ENCODE measurements at regions not wholly inside any gene's neighbourhood (a gene's known extent, or its start where the extent isn't known, plus 50 kb on each side); places are given as distances from the start of the nearest gene placed in this dataset.

DNA sequence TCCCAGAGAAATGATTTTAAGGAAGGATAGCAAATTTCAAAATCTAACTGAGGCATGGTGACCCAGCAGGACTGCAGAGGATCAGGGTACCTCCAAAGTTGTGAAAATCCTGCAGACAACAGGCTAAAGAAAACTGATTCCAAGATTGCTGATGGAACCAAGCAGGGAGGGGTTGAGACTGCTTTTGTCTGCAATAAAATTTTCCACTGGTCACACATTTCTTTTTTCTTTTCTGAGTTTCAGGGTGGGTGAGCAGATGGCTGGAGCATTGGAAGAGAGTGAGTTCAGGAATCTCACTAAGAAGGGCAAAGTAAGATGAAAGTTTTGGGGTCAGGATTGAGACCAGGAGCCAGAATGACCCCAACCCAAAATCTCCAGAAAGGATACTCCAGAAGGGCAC is 321.0 kb downstream of the TNS1 start:
- DNase-seq (ENCODE audit: low read depth), result no peak
- H3K4me1 Mint-ChIP-seq (ENCODE audit: low read depth, unreplicated experiment), result peaks cover 11% of the 10 kb centered on the region
- no peak for FAIRE-seq
- Histone ChIP-seq H3K4me2 (ENCODE audit: low read length) (no peak overlapping the region), H3K27ac (ENCODE audit: low read depth, low read length) (no peak overlapping the region), H3K36me3 (ENCODE audit: insufficient read depth, low read length) (no peaks in the 10 kb centered on the region), H3K4me3 (ENCODE audit: insufficient read depth, low read depth, low read length) (no peak overlapping the region), H3K4me1 (ENCODE audit: insufficient read depth, low read length) (no peaks in the 10 kb centered on the region), H3K9me3 (ENCODE audit: insufficient read depth, low read depth, low read length) (no peaks in the 10 kb centered on the region), H3K27me3 (ENCODE audit: insufficient read depth, low read length) (no peaks in the 10 kb centered on the region), H4K20me1 (ENCODE audit: insufficient read depth, low read length) (no peaks in the 10 kb centered on the region), H3K79me2 (ENCODE audit: insufficient read depth, low read length) (no peaks in the 10 kb centered on the region), H3K9ac (ENCODE audit: low read length) (no peak overlapping the region), H2AFZ (ENCODE audit: low read depth, low read length) (no peak overlapping the region)
- no peak overlapping the region for H3K27ac Mint-ChIP-seq (ENCODE audit: unreplicated experiment)
- peaks cover 11% of the 10 kb centered on the region for H3K36me3 Mint-ChIP-seq (ENCODE audit: low read depth, unreplicated experiment)
- H3K4me3 Mint-ChIP-seq (ENCODE audit: unreplicated experiment), result no peak overlapping the region
- peaks cover 21% of the 10 kb centered on the region for H3K27me3 Mint-ChIP-seq (ENCODE audit: low read depth, unreplicated experiment)
- peaks cover 10% of the 10 kb centered on the region for H3K9me3 Mint-ChIP-seq (ENCODE audit: unreplicated experiment)
- TF ChIP-seq EZH2 (IDR thresholded peaks at IDR 0.05; ENCODE audit: insufficient read depth, low read length), result no peak

DNA sequence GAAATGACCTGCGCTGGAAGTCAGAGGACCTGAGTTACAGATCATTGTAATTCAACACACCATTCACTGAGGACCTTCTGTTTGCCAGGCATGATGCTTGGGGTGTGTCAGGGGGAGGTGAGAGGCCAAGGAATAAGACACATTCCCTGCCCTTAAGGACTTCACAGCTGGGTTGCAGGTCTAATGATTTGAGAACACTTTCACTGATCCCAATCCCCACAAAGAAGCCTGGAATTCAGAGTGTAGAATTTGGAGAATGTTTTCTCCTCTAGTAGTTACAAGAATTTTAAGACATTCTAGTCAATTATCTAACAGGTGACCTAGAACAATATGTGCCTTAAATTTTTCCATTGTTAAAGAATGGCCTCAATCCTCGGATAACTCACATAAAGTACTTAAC is 322.4 kb downstream of the TNS1 start:
- Histone ChIP-seq H4K20me1 (ENCODE audit: insufficient read depth, low read length) (no peaks in the 10 kb centered on the region), H3K79me2 (ENCODE audit: insufficient read depth, low read length) (no peaks in the 10 kb centered on the region), H3K36me3 (ENCODE audit: insufficient read depth, low read length) (no peaks in the 10 kb centered on the region), H3K27ac (ENCODE audit: low read depth, low read length) (no peak overlapping the region), H3K4me1 (ENCODE audit: insufficient read depth, low read length) (no peaks in the 10 kb centered on the region), H3K9me3 (ENCODE audit: insufficient read depth, low read depth, low read length) (no peaks in the 10 kb centered on the region), H3K4me2 (ENCODE audit: low read length) (no peak overlapping the region), H3K27me3 (ENCODE audit: insufficient read depth, low read length) (no peaks in the 10 kb centered on the region), H3K4me3 (ENCODE audit: insufficient read depth, low read depth, low read length) (no peak overlapping the region), H3K9ac (ENCODE audit: low read length) (no peak overlapping the region), H2AFZ (ENCODE audit: low read depth, low read length) (no peak overlapping the region)
- TF ChIP-seq EZH2 (IDR thresholded peaks at IDR 0.05; ENCODE audit: insufficient read depth, low read length), result no peak
- TF ChIP-seq, protein P1, sequence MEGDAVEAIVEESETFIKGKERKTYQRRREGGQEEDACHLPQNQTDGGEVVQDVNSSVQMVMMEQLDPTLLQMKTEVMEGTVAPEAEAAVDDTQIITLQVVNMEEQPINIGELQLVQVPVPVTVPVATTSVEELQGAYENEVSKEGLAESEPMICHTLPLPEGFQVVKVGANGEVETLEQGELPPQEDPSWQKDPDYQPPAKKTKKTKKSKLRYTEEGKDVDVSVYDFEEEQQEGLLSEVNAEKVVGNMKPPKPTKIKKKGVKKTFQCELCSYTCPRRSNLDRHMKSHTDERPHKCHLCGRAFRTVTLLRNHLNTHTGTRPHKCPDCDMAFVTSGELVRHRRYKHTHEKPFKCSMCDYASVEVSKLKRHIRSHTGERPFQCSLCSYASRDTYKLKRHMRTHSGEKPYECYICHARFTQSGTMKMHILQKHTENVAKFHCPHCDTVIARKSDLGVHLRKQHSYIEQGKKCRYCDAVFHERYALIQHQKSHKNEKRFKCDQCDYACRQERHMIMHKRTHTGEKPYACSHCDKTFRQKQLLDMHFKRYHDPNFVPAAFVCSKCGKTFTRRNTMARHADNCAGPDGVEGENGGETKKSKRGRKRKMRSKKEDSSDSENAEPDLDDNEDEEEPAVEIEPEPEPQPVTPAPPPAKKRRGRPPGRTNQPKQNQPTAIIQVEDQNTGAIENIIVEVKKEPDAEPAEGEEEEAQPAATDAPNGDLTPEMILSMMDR (IDR thresholded peaks at IDR 0.05; ENCODE audit: insufficient read depth, low read depth, low read length), result no peak
- FAIRE-seq (no peak), DNase-seq (ENCODE audit: low read depth) (no peak)
- peaks cover 10% of the 10 kb centered on the region for H3K9me3 Mint-ChIP-seq (ENCODE audit: unreplicated experiment)
- peaks cover 17% of the 10 kb centered on the region for H3K27me3 Mint-ChIP-seq (ENCODE audit: low read depth, unreplicated experiment)
- H3K4me3 Mint-ChIP-seq (ENCODE audit: unreplicated experiment), result no peak overlapping the region
- peaks cover 11% of the 10 kb centered on the region for H3K36me3 Mint-ChIP-seq (ENCODE audit: low read depth, unreplicated experiment)
- H3K27ac Mint-ChIP-seq (ENCODE audit: unreplicated experiment), result no peak overlapping the region
- peaks cover 3% of the 10 kb centered on the region for H3K4me1 Mint-ChIP-seq (ENCODE audit: low read depth, unreplicated experiment)

GRCh38 chr2:217673627-217674026 is 329.2 kb downstream of the TNS1 start:
- Histone ChIP-seq H3K9ac (ENCODE audit: low read length) (no peak overlapping the region), H3K36me3 (ENCODE audit: insufficient read depth, low read length) (no peaks in the 10 kb centered on the region), H3K79me2 (ENCODE audit: insufficient read depth, low read length) (no peaks in the 10 kb centered on the region), H2AFZ (ENCODE audit: low read depth, low read length) (no peak overlapping the region), H3K9me3 (ENCODE audit: insufficient read depth, low read depth, low read length) (no peaks in the 10 kb centered on the region), H3K4me3 (ENCODE audit: insufficient read depth, low read depth, low read length) (no peak overlapping the region), H3K27ac (ENCODE audit: low read depth, low read length) (no peak overlapping the region), H3K4me2 (ENCODE audit: low read length) (no peak overlapping the region), H3K4me1 (ENCODE audit: insufficient read depth, low read length) (no peaks in the 10 kb centered on the region), H4K20me1 (ENCODE audit: insufficient read depth, low read length) (no peaks in the 10 kb centered on the region), H3K27me3 (ENCODE audit: insufficient read depth, low read length) (no peaks in the 10 kb centered on the region)
- H3K27ac Mint-ChIP-seq (ENCODE audit: unreplicated experiment), result no peak overlapping the region
- TF ChIP-seq, protein P1 (IDR thresholded peaks at IDR 0.05; ENCODE audit: insufficient read depth, low read depth, low read length), result no peak
- no peak for TF ChIP-seq EZH2 (IDR thresholded peaks at IDR 0.05; ENCODE audit: insufficient read depth, low read length)
- H3K27me3 Mint-ChIP-seq (ENCODE audit: low read depth, unreplicated experiment), result no peaks in the 10 kb centered on the region
- DNase-seq (ENCODE audit: low read depth), result no peak
- H3K36me3 Mint-ChIP-seq (ENCODE audit: low read depth, unreplicated experiment), result peaks cover 4% of the 10 kb centered on the region
- no peak overlapping the region for H3K4me3 Mint-ChIP-seq (ENCODE audit: unreplicated experiment)
- no peak for FAIRE-seq
- H3K4me1 Mint-ChIP-seq (ENCODE audit: low read depth, unreplicated experiment), result peaks cover 3% of the 10 kb centered on the region
- peaks cover 11% of the 10 kb centered on the region for H3K9me3 Mint-ChIP-seq (ENCODE audit: unreplicated experiment)
